Osteoblast (primary cell): ENCODE measurements at regions not wholly inside any gene's neighbourhood (a gene's known extent, or its start where the extent isn't known, plus 50 kb on each side); places are given as distances from the start of the nearest gene placed in this dataset.

Experiments
- DNase-seq: peaks from one replicate; pipeline ENCODE4 v3.0.0; 2011; ENCODE audit warnings: low spot score, mixed read lengths; ENCODE audit not compliant: insufficient read length; ENCODE audit errors: missing footprints
- H2AFZ ChIP-seq: 2 replicates; pipeline ENCODE4 v1.6.0; 2011; ENCODE audit warnings: mild to moderate bottlenecking, low read length
- H3K27ac ChIP-seq: 2 replicates; pipeline ENCODE4 v1.5.1; 2011; ENCODE audit warnings: mild to moderate bottlenecking, low read depth, low read length, moderate library complexity
- H3K27me3 ChIP-seq: 2 replicates; pipeline ENCODE4 v1.6.0; 2012; ENCODE audit warnings: mild to moderate bottlenecking, control low read depth, inconsistent platforms, low read length, moderate library complexity; ENCODE audit not compliant: insufficient read depth
- H3K36me3 ChIP-seq: 2 replicates; pipeline ENCODE4 v1.5.1; 2011; ENCODE audit warnings: mild to moderate bottlenecking, low read length, control low read depth, moderate library complexity; ENCODE audit not compliant: insufficient read depth
- H3K4me1 ChIP-seq: 2 replicates; pipeline ENCODE4 v1.5.1; 2011; ENCODE audit warnings: mild to moderate bottlenecking, low read length, control low read depth, moderate library complexity; ENCODE audit not compliant: insufficient read depth
- H3K4me2 ChIP-seq: 2 replicates; pipeline ENCODE4 v1.6.0; 2011; ENCODE audit warnings: mild to moderate bottlenecking, low read length; ENCODE audit not compliant: insufficient read depth
- H3K4me3 ChIP-seq: fragments of 200-600 bp; sonication (generic); 3 replicates; pipeline ENCODE4 v1.5.1; 2012; ENCODE audit warnings: mild to moderate bottlenecking, low read length, inconsistent platforms; ENCODE audit not compliant: insufficient read depth
- H3K79me2 ChIP-seq: 2 replicates; pipeline ENCODE4 v1.6.0; 2012; ENCODE audit warnings: mild to moderate bottlenecking, low read length, control low read depth, inconsistent platforms; ENCODE audit not compliant: insufficient read depth
- H3K9me3 ChIP-seq: 2 replicates; pipeline ENCODE4 v1.5.1; 2011; ENCODE audit warnings: low read depth, low read length, control low read depth
- H4K20me1 ChIP-seq: 2 replicates; pipeline ENCODE4 v1.6.0; 2012; ENCODE audit warnings: mild to moderate bottlenecking, low read length, control low read depth; ENCODE audit not compliant: insufficient read depth
- CTCF ChIP-seq: IDR thresholded peaks from 2 replicates; pipeline ENCODE4 v1.5.1; 2011; ENCODE audit warnings: mild to moderate bottlenecking, low read depth, low read length, moderate library complexity; ENCODE audit errors: extremely low read depth

DNA sequence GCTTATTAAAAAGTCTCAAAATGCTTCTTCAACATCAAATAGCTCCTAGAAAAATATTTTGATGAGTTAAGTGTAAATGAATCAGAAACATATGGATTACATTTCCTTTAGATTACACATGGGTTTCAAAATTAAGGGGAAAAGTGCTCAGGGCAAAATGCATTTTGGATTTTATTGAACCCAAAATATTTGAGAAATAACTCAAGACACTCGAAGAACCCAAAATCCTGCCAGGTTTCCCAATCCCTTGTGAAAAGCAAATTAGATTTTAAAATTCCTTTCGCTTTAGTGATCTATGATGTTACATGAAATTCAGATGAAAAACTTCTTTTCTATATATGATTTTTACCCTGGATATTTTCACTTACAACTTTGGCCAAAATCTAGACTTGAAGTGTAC, 847.4 kb upstream of the SOX9 start:
- no peak for TF ChIP-seq CTCF
- Histone ChIP-seq H3K79me2 (no peaks in the 10 kb centered on the region), H3K9me3 (no peaks in the 10 kb centered on the region), H4K20me1 (no peaks in the 10 kb centered on the region), H2AFZ (no peak overlapping the region), H3K4me2 (no peak overlapping the region), H3K4me1 (no peaks in the 10 kb centered on the region), H3K27me3 (no peaks in the 10 kb centered on the region), H3K4me3 (no peak overlapping the region), H3K27ac (no peak overlapping the region), H3K36me3 (no peaks in the 10 kb centered on the region)
- DNase-seq = no peak

GRCh38 chr17:71276079-71276478, 844.7 kb upstream of the SOX9 start:
- Histone ChIP-seq H3K36me3 (no peaks in the 10 kb centered on the region), H3K9me3 (no peaks in the 10 kb centered on the region), H3K4me3 (no peak overlapping the region), H3K79me2 (no peaks in the 10 kb centered on the region), H3K27me3 (no peaks in the 10 kb centered on the region), H3K4me2 (no peak overlapping the region), H3K4me1 (no peaks in the 10 kb centered on the region), H4K20me1 (no peaks in the 10 kb centered on the region), H3K27ac (no peak overlapping the region), H2AFZ (no peak overlapping the region)
- DNase-seq = no peak
- TF ChIP-seq CTCF = no peak

DNA sequence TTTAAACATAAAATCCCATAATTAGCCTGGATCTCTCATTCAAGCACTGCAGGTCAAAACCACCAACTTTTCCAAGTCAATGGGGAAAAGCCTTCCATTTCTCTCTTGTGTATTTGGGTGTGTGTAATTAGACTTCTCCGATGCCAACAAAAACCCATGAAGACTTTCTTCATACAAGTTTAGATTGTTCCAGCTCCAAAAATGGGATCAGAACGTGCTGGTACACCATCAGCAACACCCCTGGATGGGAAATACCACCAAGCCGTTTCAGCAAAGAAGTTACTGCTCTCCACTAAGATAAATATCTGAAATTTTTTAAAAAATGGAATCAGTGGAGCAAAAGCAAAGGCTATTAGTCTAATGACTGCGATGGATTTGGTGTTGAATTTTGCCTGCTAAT, 837.3 kb upstream of the SOX9 start:
- Histone ChIP-seq H3K27me3 (no peaks in the 10 kb centered on the region), H4K20me1 (no peaks in the 10 kb centered on the region), H2AFZ (peak overlapping the region; percentile 30), H3K79me2 (no peaks in the 10 kb centered on the region), H3K4me3 (no peak overlapping the region), H3K36me3 (no peaks in the 10 kb centered on the region), H3K4me1 (peaks cover 4% of the 10 kb centered on the region), H3K9me3 (no peaks in the 10 kb centered on the region), H3K27ac (no peak overlapping the region), H3K4me2 (no peak overlapping the region)
- no peak for TF ChIP-seq CTCF
- no peak for DNase-seq

DNA sequence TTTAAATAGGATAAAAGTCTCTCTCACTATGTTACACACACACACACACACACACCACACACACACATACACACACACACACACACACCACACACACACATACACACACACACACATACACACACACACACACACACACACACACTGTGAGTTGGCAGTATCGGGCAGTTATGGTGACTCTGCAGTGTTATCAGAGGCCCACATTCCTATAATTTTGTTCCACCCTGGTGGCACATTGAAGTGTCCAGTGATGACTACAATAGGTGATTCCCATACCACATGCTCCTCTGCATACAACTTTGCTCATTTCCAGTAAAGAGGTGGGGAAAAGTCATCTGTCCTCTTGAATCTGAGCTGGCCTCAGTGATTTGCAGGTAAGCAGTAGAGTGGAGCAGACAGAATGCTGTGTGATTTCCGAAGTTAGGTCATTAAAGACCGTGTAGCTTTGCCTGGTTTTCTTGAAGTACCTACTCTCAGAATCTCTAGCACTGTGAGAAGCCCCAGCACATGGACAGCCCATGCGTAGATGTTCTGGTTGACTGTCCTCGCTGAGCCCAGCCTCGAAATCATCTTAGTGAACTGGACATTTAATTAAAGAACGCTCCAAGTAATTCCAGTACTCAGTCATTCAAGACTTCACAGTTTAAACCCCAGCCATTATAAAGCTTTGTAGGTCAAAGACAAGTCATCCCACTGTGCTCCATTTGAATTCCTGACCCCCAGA, 836.6 kb upstream of the SOX9 start:
- DNase-seq = no peak
- no peaks in the 10 kb centered on the region for H4K20me1 ChIP-seq
- no peak overlapping the region for H3K4me3 ChIP-seq
- no peak overlapping the region for H3K27ac ChIP-seq
- H3K27me3 ChIP-seq = no peaks in the 10 kb centered on the region
- peaks cover 4% of the 10 kb centered on the region for H3K4me1 ChIP-seq
- no peaks in the 10 kb centered on the region for H3K79me2 ChIP-seq
- no peaks in the 10 kb centered on the region for H3K36me3 ChIP-seq
- no peaks in the 10 kb centered on the region for H3K9me3 ChIP-seq
- H3K4me2 ChIP-seq = no peak overlapping the region
- no peak overlapping the region for H2AFZ ChIP-seq
- no peak for TF ChIP-seq CTCF
